ENCODE measurements at regions not wholly inside any gene's neighbourhood (a gene's known extent, or its start where the extent isn't known, plus 50 kb on each side); places are given as distances from the start of the nearest gene placed in this dataset.

DNA sequence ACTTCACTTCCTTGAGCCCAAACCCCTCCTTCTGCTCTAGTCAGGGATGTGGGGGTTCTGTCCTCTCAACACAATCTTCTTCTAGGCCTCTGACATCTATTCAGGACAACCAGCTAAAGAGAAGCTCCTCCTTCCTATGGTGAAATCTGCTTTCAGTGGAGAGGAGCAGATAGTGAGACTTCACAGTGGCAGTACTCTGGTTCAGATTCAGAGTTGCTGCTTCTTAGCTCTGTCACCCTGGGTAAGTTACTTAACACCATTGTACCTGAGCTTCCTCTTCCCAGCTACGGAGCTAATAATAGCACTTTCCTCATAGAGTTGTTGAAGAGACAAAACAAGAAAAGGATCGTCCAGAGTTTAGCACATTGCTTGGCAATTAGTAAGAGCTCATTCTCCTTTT lies 77.3 kb upstream of the LARP1 start:
- TF ChIP-seq FOXA1 (IDR thresholded peaks at IDR 0.05) (no peak), GABPA (IDR thresholded peaks at IDR 0.05 in 1 of 2, conservative IDR thresholded peaks at IDR 0.05 in 1 of 2) (no peak), NR2F2 (IDR thresholded peaks at IDR 0.05) (no peak), YY1 (IDR thresholded peaks at IDR 0.05) (no peak), TAF1 (conservative IDR thresholded peaks at IDR 0.05) (no peak), HNF4G (IDR thresholded peaks at IDR 0.05) (no peak), JUND (IDR thresholded peaks at IDR 0.05) (no peak), HNF4A (conservative IDR thresholded peaks at IDR 0.05) (no peak), RXRA (IDR thresholded peaks at IDR 0.05) (no peak), EGR1 (IDR thresholded peaks at IDR 0.05; ENCODE audit: low read depth in 2 of 2) (no peak)
- TF ChIP-seq, protein P1, sequence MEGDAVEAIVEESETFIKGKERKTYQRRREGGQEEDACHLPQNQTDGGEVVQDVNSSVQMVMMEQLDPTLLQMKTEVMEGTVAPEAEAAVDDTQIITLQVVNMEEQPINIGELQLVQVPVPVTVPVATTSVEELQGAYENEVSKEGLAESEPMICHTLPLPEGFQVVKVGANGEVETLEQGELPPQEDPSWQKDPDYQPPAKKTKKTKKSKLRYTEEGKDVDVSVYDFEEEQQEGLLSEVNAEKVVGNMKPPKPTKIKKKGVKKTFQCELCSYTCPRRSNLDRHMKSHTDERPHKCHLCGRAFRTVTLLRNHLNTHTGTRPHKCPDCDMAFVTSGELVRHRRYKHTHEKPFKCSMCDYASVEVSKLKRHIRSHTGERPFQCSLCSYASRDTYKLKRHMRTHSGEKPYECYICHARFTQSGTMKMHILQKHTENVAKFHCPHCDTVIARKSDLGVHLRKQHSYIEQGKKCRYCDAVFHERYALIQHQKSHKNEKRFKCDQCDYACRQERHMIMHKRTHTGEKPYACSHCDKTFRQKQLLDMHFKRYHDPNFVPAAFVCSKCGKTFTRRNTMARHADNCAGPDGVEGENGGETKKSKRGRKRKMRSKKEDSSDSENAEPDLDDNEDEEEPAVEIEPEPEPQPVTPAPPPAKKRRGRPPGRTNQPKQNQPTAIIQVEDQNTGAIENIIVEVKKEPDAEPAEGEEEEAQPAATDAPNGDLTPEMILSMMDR (IDR thresholded peaks at IDR 0.05; ENCODE audit: low read depth, low read length, missing input control) = no peak
- TF ChIP-seq, protein P2, sequence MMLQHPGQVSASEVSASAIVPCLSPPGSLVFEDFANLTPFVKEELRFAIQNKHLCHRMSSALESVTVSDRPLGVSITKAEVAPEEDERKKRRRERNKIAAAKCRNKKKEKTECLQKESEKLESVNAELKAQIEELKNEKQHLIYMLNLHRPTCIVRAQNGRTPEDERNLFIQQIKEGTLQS (IDR thresholded peaks at IDR 0.05) = no peak
- TF ChIP-seq, protein P3, sequence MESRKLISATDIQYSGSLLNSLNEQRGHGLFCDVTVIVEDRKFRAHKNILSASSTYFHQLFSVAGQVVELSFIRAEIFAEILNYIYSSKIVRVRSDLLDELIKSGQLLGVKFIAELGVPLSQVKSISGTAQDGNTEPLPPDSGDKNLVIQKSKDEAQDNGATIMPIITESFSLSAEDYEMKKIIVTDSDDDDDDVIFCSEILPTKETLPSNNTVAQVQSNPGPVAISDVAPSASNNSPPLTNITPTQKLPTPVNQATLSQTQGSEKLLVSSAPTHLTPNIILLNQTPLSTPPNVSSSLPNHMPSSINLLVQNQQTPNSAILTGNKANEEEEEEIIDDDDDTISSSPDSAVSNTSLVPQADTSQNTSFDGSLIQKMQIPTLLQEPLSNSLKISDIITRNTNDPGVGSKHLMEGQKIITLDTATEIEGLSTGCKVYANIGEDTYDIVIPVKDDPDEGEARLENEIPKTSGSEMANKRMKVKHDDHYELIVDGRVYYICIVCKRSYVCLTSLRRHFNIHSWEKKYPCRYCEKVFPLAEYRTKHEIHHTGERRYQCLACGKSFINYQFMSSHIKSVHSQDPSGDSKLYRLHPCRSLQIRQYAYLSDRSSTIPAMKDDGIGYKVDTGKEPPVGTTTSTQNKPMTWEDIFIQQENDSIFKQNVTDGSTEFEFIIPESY (IDR thresholded peaks at IDR 0.05) = no peak
- TF ChIP-seq, protein P4, sequence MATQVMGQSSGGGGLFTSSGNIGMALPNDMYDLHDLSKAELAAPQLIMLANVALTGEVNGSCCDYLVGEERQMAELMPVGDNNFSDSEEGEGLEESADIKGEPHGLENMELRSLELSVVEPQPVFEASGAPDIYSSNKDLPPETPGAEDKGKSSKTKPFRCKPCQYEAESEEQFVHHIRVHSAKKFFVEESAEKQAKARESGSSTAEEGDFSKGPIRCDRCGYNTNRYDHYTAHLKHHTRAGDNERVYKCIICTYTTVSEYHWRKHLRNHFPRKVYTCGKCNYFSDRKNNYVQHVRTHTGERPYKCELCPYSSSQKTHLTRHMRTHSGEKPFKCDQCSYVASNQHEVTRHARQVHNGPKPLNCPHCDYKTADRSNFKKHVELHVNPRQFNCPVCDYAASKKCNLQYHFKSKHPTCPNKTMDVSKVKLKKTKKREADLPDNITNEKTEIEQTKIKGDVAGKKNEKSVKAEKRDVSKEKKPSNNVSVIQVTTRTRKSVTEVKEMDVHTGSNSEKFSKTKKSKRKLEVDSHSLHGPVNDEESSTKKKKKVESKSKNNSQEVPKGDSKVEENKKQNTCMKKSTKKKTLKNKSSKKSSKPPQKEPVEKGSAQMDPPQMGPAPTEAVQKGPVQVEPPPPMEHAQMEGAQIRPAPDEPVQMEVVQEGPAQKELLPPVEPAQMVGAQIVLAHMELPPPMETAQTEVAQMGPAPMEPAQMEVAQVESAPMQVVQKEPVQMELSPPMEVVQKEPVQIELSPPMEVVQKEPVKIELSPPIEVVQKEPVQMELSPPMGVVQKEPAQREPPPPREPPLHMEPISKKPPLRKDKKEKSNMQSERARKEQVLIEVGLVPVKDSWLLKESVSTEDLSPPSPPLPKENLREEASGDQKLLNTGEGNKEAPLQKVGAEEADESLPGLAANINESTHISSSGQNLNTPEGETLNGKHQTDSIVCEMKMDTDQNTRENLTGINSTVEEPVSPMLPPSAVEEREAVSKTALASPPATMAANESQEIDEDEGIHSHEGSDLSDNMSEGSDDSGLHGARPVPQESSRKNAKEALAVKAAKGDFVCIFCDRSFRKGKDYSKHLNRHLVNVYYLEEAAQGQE (IDR thresholded peaks at IDR 0.05) = no peak
- Histone ChIP-seq H3K9ac (ENCODE audit: low read depth in 1 of 2, low read length in 2 of 2) (no peak overlapping the region), H3K9me3 (ENCODE audit: control insufficient read depth in 4 of 4, low read length in 3 of 4) (no peaks in the 10 kb centered on the region), H3K27ac (ENCODE audit: low read depth in 1 of 2, low read length in 2 of 2) (no peak overlapping the region), H3K27me3 (ENCODE audit: control insufficient read depth in 4 of 4, insufficient read depth in 4 of 4, low read length in 3 of 4) (no peaks in the 10 kb centered on the region), H3K4me3 (ENCODE audit: low read depth in 1 of 3, low read length in 3 of 3) (no peak overlapping the region), H3K36me3 (ENCODE audit: control insufficient read depth in 4 of 4, insufficient read depth in 3 of 4, low read depth in 1 of 4, low read length in 3 of 4) (no peaks in the 10 kb centered on the region), H3K4me1 (ENCODE audit: control insufficient read depth in 4 of 4, insufficient read depth in 4 of 4, low read length in 3 of 4) (peaks cover 0 to 13% (median 2%) of the 10 kb centered on the region in 4 donors)
- 38% methylated on average over 2 of the region's 2 CpGs for WGBS
- no peak for DNase-seq (ENCODE audit: low spot score)

DNA sequence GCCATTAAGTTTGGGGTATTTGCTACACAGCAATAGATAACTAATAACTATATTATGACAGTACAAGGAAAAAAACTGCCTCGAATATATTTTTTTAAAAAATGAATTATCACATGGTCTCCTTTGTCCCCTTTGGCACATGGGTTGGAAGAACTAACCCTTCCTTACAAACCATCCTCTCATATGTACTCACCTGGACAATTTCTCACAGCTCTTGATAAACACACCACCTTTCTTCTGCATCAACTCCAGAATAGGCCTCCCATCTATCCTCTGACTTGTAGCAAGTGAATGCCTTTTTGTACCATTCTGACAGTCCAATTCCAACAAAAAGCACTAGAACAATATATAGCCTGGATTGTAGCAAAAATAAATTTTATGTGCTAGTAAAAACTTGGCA lies 78.7 kb upstream of the LARP1 start:
- no peak overlapping the region for H3K9ac ChIP-seq (ENCODE audit: low read depth in 1 of 2, low read length in 2 of 2)

More for the DNA sequence above, 78.7 kb upstream of the LARP1 start:
- TF ChIP-seq NR2F2 (IDR thresholded peaks at IDR 0.05) (no peak), FOXA2 (IDR thresholded peaks at IDR 0.05) (no peak)
- Histone ChIP-seq H3K36me3 (ENCODE audit: control insufficient read depth in 4 of 4, insufficient read depth in 3 of 4, low read depth in 1 of 4, low read length in 3 of 4) (no peaks in the 10 kb centered on the region), H3K27me3 (ENCODE audit: control insufficient read depth in 4 of 4, insufficient read depth in 4 of 4, low read length in 3 of 4) (no peaks in the 10 kb centered on the region), H3K27ac (ENCODE audit: low read depth in 1 of 2, low read length in 2 of 2) (no peak overlapping the region), H3K4me3 (ENCODE audit: low read depth in 1 of 3, low read length in 3 of 3) (no peak overlapping the region), H3K4me1 (ENCODE audit: control insufficient read depth in 4 of 4, insufficient read depth in 4 of 4, low read length in 3 of 4) (peaks cover 0 to 9% (median 2%) of the 10 kb centered on the region in 4 donors), H3K9me3 (ENCODE audit: control insufficient read depth in 4 of 4, low read length in 3 of 4) (no peaks in the 10 kb centered on the region)
- 88% methylated on average over 1 of the region's 1 CpG for WGBS
- DNase-seq (ENCODE audit: low spot score) = no peak

Data from liver (tissue), 8 donors.